ENCODE measurements at regions not wholly inside any gene's neighbourhood (a gene's known extent, or its start where the extent isn't known, plus 50 kb on each side); places are given as distances from the start of the nearest gene placed in this dataset.

- DNase-seq (ENCODE audit: low read depth, low spot score): peak; percentile 48
- no peak overlapping the region for H3K4me3 ChIP-seq (ENCODE audit: low read depth, low read length)
- no peak for TF ChIP-seq CTCF (IDR thresholded peaks at IDR 0.05; ENCODE audit: low read depth, low read length)
- in situ Hi-C loops (cut with HindIII; ENCODE audit: low sequenced_read_pairs): no loop called here
Measured at GRCh38 chr3:55165278-55165677, 237.4 kb upstream of the LRTM1 start.

GRCh38 chr3:55164876-55165275, 237.0 kb upstream of the LRTM1 start:
- in situ Hi-C loops (cut with HindIII; ENCODE audit: low sequenced_read_pairs): no loop called here
- H3K4me3 ChIP-seq (ENCODE audit: low read depth, low read length): no peak overlapping the region
- no peak for TF ChIP-seq CTCF (IDR thresholded peaks at IDR 0.05; ENCODE audit: low read depth, low read length)
- DNase-seq (ENCODE audit: low read depth, low spot score): no peak

GRCh38 chr3:55164191-55164590, 236.3 kb upstream of the LRTM1 start:
- in situ Hi-C loops (cut with HindIII; ENCODE audit: low sequenced_read_pairs): no loop called here
- H3K4me3 ChIP-seq (ENCODE audit: low read depth, low read length): no peak overlapping the region
- DNase-seq (ENCODE audit: low read depth, low spot score): peak; percentile 62
- TF ChIP-seq CTCF (IDR thresholded peaks at IDR 0.05; ENCODE audit: low read depth, low read length): no peak

- TF ChIP-seq CTCF (IDR thresholded peaks at IDR 0.05; ENCODE audit: low read depth, low read length): no peak
- no peak overlapping the region for H3K4me3 ChIP-seq (ENCODE audit: low read depth, low read length)
- DNase-seq (ENCODE audit: low read depth, low spot score): no peak
- in situ Hi-C loops (cut with HindIII; ENCODE audit: low sequenced_read_pairs): no loop called here
Measured at GRCh38 chr3:55163421-55163820, 235.6 kb upstream of the LRTM1 start.

- peak; percentile 81 for DNase-seq (ENCODE audit: low read depth, low spot score)
- no peak for TF ChIP-seq CTCF (IDR thresholded peaks at IDR 0.05; ENCODE audit: low read depth, low read length)
- in situ Hi-C loops (cut with HindIII; ENCODE audit: low sequenced_read_pairs): no loop called here
Measured at GRCh38 chr3:55162031-55162795, 234.4 kb upstream of the LRTM1 start.

GRCh38 chr3:55161231-55161630, 233.4 kb upstream of the LRTM1 start:
- no peak for TF ChIP-seq CTCF (IDR thresholded peaks at IDR 0.05; ENCODE audit: low read depth, low read length)
- no peak overlapping the region for H3K4me3 ChIP-seq (ENCODE audit: low read depth, low read length)
- peak; percentile 65 for DNase-seq (ENCODE audit: low read depth, low spot score)
- in situ Hi-C loops (cut with HindIII; ENCODE audit: low sequenced_read_pairs): no loop called here

More at GRCh38 chr3:55162031-55162795, 234.4 kb upstream of the LRTM1 start:
- no peak overlapping the region for H3K4me3 ChIP-seq (ENCODE audit: low read depth, low read length)
